SU-DHL-6 (cell line): ENCODE measurements at regions not wholly inside any gene's neighbourhood (a gene's known extent, or its start where the extent isn't known, plus 50 kb on each side); places are given as distances from the start of the nearest gene placed in this dataset.

ENCODE experiments used
- CTCF ChIP-seq: fragments of 200-600 bp; sonication (generic); IDR thresholded peaks from one replicate; pipeline ENCODE4 v1.5.1; 2017; ENCODE audit warnings: antibody characterized with exemption, mild to moderate bottlenecking, low read length, moderate library complexity; ENCODE audit not compliant: insufficient read depth, poor library complexity, severe bottlenecking
- EZH2phosphoT487 ChIP-seq: fragments of 200-600 bp; sonication (generic), shearing (Covaris generic); conservative IDR thresholded peaks from 2 replicates; pipeline ENCODE4 v1.6.1; 2018; ENCODE audit warnings: mild to moderate bottlenecking, antibody characterized with exemption, low read length, moderate library complexity, mixed read lengths

GRCh38 chr11:127632546-127632945 is 632.0 kb upstream of the KIRREL3 start:
- no peak for TF ChIP-seq CTCF
- TF ChIP-seq EZH2phosphoT487 = no peak
